Activated CD4-positive, CD25-positive, alpha-beta regulatory T cell treated with anti-CD3 and anti-CD28 coated beads, Interleukin-2, amount 50 U/mL, for 72 hours (primary cell): ENCODE measurements at regions not wholly inside any gene's neighbourhood (a gene's known extent, or its start where the extent isn't known, plus 50 kb on each side); places are given as distances from the start of the nearest gene placed in this dataset.

Source experiments
- DNase-seq: peaks from one replicate; pipeline ENCODE4 v3.0.0; 2021

DNA sequence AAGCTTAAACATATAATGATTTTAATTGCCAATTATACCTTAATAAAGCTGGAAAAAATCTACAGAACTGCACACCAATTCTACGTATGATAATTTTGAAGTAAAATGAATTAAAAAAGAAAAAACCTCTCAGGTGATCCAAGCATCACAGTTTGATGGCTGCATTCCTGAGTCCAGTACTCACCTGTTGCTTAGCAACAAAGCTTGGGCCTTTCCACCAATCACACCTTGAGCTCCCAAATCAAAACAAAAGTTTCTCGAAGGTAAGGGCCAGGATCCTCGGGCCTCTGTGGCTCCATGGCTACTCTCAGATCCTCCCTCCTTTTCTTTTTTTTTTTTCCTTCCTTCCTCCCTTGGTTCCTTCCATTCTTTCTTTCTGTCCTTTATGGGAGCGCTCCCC is 137.2 kb upstream of the PCBD1 start:
- no peak for DNase-seq

DNA sequence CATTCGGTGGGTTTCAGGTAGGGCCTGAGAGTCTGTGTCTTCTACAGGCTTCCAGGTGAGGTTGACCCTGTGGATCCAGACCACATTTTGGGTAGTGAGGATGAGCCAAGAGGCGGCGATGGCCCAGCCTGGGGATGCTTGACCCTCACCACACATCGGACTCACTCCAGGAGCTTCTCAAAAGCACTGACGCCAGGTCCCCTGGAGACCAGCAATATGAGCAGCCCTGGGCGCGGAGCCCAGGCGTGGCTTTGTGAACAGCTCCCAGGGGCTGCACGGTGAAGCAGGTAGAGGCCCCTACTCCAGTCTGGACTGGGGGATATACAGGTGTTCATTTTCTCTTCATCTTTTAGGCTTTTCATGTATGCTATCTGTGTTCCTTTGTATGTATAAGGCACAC is 139.7 kb upstream of the PCBD1 start:
- no peak for DNase-seq

DNA sequence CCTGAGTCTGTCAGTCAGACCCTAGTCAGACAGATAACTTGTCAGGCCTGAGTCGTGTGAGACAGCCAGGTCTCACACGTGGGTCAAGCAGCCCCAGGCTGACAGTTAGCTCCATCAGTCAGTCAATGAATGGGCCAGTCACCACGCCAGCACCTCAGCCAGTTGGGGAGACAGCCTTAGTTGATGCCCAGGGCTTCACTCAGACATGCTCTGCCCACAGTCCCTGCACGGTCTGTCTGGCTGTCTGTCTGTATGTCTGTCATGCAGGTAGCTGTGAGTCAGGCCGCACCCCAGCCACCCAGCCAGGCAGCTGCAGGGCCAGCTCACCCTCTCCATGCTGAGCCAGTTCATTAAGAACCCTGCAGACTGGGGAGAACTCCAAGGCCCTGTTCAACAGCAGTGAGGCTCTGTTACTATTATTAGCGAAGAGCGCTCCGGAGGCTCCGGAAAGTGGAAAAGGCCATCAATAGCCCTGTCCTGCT is 141.1 kb upstream of the PCBD1 start:
- no peak for DNase-seq

DNA sequence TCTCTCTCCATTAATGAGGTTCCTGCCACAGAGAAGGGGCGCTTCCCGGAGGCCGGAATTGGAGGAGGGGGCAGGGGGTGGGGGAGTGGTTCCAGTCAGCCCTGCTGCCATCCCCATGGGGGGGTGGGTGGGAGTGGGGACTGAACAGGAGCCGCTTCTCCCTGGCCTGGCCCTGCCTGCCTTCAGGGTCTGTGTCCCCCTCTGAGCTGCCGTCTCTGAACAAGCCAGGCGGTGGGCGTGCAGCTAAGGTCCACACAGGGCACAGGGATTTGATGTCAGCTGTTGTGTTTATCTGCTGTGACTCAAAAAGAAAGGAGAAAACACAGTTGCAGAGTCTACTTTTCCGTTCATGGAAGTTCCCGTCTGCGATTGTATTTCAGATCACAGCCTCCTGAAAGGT is 141.5 kb upstream of the PCBD1 start:
- DNase-seq = no peak

DNA sequence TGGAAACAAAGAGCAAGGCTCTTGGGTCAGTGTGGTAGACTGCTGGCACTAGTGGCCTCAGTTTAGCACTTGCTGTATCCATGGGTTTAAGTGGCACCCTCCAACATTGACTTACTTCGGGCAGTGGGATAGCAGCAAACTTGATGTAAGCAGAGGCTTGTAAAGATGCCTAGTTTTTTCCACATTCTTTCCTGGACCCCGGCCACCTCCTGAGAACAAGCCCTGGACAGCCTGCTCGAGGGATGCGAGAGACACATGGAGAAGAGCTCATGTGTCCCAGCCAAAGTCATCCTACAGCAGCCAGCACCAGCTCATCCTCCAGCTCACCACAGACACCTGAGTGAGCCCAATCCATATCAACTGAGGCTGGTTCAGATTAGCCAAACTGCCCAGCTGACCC is 142.7 kb upstream of the PCBD1 start:
- no peak for DNase-seq

DNA sequence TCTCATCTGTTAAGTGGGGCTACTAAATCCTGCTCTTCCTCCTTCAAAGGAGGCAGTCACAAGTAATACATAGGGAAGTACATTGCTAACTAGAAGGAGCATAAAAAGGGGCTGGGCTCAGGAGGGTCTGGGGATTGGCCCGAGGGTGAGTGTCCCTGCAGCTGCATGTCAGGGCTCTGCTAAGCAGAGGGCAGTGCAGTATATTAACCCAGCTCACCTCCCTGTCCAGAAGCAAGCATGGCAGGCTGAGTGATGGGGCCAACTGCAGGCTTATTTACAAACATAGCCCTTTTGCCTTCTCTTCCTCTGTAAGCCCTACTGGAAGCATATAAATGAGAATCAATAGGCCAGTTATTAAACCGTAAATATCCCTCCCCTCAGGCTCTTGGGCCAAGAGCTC is 143.2 kb upstream of the PCBD1 start:
- DNase-seq = no peak

DNA sequence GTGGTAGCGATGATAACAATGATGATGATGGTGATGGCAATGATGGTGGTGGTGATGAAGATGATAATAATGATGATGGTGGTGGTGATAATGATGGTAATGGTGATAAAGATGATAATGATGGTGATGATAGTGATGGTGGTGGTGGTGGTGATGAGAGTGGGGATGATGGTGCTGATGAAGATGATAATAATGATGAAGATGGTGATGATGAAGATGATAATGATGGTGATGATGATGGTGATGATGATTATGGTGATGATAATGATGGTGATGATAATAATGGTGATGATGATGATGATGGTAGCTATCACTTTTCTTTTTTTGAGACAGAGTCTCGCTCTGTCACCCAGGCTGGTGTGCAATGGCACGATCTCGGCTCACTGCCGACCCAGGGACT is 144.5 kb upstream of the PCBD1 start:
- no peak for DNase-seq

DNA sequence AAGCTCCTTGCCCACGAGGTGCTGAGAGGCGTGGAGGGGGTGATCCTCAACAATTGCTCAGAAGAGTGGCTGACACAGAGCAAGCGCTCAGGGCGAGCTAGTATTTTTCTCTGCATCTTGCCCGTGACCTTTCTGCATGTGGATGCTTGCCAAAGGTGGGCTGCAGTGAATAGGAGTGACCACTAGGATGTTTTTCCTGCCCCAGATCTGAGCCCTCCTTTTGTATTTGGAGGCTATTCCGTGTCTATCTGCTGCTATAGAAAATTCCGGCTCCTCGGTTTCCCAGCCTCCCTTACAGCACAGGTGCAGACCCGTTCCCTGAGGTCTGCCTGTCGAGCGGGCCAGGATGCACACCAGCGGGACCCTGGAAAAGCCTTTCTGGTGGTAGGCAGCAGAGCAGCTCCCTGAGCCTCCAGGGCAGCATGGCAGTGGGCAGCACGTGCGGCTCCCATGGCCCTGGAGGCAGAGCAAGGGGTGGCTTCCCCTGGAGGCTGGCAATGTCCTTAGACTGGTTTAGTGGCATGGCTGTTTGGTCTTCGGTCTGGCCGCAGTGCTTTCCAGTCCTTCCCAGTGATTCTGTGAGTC is 145.1 kb upstream of the PCBD1 start:
- DNase-seq = no peak

DNA sequence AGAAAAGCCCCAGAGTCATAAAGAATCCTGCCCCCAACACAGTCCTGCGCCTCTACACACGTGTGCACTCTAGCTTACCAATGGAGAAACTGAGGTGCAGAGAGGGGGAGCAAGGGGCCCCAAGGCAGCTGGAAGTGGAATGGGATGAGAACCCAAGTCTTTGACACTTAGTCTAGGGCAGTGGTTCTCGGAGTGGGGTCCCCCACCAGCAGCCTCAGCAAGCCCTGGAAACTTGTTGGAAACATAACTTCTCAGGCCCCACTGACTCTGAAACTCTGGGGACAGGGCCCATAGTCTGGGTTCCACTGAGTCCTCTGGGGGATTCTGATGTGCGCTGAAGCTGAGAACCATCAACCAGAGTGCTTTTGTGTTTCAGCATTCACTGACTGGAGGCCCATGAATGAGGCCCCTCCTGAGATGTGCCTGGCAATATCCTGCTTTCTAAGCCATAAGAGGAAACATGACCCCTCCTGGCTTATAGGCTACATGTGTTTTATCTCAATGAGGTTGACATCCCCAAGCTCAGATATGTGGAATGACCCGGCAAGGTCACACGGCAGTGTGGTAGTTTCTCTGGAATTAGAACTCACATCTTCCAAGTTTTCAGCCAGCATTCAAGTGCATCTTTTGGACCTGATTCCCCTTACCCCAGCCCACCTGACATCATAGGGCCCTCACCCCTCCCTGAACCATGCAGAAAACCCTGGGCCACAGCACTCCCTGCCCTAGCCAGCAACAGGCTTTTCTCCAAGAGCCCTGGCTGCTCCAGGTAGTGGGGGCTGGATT is 147.3 kb upstream of the PCBD1 start:
- DNase-seq = no peak

DNA sequence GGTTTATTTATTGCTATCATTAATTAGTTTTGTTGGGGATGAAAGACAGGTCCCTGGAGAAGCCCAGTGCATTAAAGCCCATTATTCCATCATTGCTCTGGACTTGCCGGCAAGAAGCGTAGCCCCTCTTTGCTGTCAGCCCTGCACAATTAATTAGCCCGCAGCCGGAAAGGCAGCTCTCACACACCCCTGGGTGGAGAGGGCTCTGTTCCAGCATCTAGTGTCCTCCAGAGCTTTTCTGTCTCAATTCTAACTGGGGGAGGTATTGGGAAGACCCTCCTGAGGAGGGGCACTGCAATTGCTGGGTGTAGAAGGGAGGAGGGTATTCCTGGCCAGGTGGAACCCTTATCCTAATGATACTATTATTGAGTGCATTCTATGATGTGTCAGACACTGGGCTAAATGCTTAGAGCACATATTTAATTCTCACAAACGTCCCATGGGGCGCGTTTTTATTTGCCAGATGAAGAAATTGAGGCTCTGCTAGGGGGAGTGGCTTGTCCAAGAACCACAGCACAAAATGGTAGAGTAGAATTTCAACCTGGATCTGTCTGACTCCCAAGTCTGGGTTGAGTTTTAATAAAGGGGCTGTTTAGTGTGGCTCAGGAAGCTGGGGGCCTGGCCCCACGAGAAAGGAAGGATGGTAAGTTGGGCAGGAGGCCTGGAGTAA is 148.1 kb upstream of the PCBD1 start:
- no peak for DNase-seq

DNA sequence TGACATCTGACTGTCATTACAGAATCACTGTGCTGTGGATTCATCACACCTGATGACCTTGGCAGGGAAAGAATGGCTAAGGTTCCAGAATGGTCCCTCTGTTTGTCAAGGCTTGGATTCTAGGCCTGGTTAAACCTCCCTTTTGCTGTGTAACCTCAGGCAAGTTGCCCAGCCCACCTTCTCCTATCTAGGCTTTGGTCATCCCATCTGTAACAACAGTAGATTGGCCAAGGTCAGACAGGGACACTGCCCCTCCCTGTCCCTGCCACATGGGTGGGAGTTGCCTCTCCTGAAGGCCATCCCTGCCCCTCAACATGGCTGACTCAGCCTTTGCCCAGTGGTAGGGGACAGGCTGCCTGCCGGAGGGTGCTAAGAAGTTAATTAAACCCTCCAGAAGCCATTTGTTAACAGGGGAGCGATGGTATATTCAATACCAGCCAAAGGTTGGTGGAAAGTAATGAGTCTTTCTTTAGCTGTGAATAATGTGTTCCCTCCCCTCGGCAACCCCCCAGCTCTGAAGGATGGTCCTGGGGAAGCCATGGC is 149.8 kb upstream of the PCBD1 start:
- no peak for DNase-seq

DNA sequence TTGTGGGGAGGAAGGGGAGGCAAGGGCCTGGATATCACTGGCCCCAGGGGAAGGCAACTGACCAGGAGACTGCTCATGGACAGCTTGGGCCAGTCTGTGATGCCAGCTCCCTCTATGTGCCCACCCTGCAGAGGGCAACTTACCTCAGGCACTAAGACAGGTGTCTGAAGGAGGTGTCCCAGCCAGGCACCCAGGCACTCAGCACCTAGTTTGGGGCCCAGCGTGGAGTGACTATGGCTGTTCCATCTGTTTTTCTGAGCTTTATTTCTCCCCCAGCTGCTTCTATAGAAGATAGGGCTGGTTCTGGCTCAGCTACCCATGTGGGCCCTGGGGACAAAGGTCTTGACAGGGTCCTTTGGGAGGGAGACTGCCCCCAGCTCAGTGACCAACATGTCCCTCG is 150.6 kb upstream of the PCBD1 start:
- no peak for DNase-seq

DNA sequence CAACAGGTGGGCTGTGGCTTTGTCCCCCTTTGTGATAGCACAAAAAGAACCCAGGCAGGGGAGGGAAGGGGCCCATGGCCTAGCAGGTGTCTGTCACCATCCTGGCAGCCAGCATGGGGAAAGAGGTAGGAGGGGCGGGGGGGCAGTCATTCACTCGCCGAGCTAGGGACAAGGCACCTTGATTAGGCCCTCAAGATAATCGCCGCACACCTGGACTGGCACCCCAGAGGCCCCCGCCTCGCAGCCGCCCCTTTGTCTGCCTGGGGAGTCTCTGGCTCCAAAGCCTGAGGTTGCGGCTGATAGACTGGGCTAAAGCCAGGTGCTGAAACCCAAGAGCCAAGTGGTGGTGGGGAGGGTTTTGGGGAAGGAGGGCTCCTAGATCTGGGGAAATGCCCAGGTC is 151.2 kb upstream of the PCBD1 start:
- DNase-seq = no peak

DNA sequence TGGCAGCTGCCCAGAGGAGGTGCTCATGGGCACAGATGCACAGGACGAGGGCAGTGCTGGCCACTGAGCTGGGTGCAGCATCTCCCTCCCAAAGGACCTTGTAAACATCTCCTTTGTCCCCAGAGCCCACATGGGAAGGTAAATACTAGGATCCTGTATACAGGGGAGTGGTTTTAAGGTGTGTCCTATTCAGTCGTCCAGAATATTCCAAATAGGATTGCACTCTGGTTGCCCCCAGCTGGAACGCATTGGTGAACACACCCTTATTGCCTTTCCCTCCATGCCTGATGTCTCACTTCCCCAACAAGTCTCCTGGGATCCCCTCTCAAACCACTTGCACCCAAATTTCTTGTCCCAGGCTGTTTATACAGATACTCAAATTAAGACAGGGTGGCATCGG is 152.0 kb upstream of the PCBD1 start:
- no peak for DNase-seq

DNA sequence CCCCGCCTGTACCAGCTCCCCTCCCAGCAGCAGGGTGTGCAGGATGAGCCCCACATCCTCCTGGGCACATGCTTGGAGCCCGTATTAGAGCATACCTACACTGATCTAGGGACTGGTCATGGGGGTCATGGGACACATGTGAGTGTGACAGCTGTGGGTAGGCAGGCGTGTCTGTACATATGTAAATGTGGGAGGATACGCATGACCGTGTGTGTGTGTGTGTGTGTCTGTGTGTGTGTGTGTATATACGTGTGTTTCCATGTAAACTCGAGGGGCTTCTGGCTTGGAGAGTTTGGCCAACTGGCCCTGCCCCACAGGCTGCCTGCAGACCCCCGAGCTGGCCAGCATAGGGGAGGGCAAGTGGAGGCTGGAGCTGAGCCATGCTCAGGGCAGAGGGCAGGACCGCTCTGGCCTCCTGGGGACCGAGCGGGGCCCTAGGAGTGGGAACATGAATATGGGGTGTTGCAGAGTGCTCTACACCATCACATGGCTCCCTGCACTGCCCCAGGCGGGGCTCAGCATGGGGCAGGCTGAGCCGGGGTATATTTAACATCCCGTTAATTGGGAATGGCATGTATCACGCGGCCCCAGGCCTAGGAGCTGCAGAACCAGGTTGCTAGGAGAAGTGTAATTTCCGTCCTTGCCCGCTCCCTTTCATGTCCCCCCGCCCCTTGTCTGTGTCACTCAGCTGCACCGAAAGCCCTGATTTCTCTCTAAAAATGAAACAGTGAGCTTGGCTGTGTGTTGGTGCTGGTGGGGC is 152.7 kb upstream of the PCBD1 start:
- DNase-seq = no peak

DNA sequence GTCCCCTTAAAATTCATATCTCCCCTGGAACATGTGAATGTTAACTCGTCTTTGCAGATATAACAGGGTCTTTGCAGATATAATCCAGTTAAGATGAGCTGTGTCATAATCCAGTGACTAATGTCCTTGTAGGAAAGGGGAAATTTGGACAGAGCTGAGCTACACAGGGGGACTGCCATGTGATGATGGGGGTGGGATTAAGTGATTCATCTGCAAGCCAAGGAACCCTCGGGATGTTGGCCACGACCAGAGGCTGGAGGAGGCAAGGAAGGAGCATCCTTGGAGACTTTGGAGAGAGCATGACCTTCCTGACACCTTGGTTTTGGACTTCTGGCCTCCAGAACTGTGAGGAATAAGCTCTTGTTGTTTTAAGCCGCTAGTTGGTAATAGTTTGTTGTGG is 153.9 kb upstream of the PCBD1 start:
- no peak for DNase-seq

DNA sequence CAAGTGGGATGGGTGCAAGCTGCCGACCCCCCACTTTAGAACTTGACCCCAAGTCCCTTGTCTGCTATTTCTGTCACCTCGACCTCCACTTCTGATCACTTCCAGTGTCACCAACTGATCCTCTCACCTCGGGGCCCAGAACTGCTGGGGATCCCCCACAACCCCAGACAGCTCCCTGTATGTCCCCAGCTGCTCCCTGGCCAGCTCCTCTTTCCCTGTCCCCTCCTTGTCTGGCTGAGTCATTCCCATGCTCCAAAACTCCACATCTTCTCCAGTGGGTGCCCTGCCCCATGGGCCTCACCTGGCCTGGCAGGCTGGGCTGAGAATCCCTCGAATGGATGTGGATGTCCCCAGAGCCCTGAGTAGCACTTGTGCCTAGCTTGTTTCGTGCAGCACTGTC is 154.3 kb upstream of the PCBD1 start:
- no peak for DNase-seq

DNA sequence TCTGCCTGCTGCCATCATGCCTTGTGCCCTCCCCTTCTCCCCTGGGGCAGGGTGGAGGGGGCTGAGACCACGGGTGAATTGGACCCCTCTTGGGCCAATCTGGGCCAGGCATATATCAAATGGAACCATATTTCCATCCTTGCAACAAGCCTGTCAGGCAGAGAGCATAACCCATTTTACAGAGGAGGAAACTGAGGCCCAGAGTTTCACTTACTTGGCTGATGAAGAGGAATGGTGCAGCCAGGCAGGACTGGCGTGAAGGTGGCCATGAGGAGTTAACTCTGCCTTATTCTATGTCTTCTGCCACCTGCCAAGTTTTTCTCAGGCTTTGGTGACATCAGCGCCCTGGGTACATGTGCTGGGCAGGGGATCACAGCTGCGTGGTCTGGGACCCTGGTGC is 155.5 kb upstream of the PCBD1 start:
- no peak for DNase-seq

DNA sequence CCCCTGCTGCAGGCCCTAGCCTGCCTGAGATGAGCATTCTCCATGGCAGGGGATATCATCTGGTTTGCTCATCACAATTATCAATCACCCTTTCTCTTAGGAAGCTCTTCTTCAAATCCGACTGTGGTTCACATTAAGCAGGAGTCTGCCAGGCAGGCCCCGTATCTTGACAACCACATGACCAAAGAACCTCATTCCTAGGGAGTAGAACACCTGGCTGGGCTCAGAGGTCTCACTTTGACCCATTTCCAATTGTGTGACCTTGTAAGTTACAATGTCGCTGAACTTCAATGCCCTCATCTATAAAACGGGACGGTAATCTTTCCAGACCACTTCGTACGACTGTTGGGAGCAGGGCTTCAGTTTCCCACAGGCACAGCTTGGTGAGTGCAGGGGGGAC is 156.4 kb upstream of the PCBD1 start:
- DNase-seq = no peak

DNA sequence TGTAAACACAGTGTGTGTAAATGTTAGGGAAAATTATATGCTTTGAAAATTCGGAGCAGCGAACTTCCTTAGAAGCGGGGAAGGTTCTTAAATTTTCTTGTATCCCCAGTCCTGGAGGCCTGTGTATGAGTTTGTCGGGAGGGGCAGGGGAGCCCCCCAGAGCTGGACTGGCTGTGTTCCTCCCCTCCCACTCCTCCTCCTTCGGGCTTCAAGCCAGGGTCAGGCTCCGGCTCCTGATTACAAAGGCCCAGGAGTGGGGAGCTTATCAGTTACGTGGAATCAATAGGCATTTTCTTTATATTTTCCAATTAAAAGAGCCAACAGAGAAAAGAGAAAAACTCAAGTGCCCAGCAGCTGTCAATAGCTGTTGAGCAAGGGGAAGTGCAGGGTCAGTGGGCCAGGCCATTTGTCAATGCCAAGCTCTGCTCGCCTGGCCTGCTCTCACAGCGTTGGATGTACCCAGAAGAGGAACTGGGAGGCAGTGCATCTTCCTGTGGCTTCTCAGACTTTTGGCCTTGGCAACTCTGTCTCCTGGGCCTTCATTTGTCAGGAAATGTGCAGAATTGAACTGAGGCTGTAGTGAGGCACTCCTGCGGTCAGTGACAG is 156.9 kb upstream of the PCBD1 start:
- no peak for DNase-seq

DNA sequence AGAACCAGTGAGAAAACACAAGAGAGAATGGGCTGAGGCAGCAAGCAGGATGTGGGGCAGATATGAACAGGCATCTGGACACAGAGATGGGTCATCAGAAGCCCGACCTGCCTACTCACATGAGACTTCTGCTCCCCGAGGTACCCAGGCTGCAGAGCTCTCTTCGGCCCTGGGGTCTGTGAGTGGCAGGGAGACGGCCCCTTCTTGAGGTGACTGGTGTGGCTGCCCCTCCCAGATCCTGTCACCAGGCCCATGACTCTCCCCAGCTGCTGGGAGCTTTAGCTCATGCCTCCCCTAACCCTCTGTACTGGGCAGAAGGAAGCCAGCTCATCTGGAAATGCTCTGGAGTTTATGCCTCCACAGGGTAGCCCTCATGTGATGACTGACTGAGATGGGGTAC is 157.6 kb upstream of the PCBD1 start:
- DNase-seq = no peak

DNA sequence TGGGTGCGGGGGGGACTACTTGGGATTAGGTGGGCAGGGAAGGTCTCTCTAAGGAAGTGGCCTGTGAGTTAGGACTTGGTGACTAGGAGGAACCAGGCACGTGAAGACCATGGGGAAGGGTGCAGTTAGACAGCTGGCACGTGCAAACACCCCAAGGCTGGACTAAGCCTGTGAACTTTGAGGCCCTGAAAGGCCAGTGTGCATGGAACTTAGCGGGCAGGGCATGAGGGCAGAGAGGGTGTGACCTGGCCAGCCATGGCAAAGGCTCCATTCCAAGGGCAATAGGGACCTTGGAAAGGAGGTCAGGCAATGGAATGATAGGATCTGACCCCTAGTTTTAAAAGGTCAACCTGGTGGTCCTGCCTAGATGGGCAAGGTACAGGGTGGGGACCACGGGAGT is 158.4 kb upstream of the PCBD1 start:
- no peak for DNase-seq
